Coronary artery (tissue), 2 donors: ENCODE measurements at regions not wholly inside any gene's neighbourhood (a gene's known extent, or its start where the extent isn't known, plus 50 kb on each side); places are given as distances from the start of the nearest gene placed in this dataset.

ENCODE experiments used
- DNase-seq: peaks from one replicate; pipeline ENCODE4 v3.0.0-alpha.2; 2017; ENCODE audit warnings: low spot score
- H3K27ac ChIP-seq, 2 donors: fragments of 200-600 bp; sonication (generic); one replicate each; pipeline ENCODE4 v1.5.1; 2016 to 2019
- H3K4me3 ChIP-seq: fragments of 200-600 bp; sonication (generic); 2 replicates; pipeline ENCODE4 v1.5.1; 2016; ENCODE audit warnings: mild to moderate bottlenecking, moderate library complexity
- TF ChIP-seq, protein P1 (sequence below): fragments of 200-600 bp; sonication (generic); IDR thresholded peaks from one replicate; pipeline ENCODE4 v1.5.1; 2019; ENCODE audit warnings: antibody characterized with exemption

DNA sequence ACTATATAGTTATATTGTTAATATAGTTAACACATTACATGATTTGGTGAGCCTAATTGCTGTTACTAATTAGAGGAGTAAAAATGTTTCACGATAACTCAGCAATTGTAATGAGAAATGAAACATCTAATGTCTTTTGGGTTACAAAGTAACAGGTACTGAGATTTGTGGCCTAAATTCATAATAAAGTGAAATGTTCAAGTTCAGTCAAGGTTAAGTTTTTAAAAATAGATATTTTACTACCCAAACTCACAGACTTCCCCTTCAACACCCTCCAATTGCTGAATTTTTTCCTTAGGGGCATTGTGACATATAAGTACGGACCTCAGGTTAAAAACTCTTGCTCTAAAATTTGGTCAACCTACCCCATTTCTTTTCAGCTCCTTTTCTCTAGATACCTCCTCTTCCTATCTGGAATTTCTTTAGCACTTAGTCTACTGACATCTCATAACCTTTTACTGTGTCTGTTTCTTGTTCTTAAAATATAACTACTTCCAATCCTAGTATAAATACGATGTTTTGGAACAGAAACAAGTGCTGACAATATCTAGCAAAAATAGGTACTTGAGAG is 112.3 kb upstream of the PRSS16 start:
- no peak overlapping the region for H3K27ac ChIP-seq

DNA sequence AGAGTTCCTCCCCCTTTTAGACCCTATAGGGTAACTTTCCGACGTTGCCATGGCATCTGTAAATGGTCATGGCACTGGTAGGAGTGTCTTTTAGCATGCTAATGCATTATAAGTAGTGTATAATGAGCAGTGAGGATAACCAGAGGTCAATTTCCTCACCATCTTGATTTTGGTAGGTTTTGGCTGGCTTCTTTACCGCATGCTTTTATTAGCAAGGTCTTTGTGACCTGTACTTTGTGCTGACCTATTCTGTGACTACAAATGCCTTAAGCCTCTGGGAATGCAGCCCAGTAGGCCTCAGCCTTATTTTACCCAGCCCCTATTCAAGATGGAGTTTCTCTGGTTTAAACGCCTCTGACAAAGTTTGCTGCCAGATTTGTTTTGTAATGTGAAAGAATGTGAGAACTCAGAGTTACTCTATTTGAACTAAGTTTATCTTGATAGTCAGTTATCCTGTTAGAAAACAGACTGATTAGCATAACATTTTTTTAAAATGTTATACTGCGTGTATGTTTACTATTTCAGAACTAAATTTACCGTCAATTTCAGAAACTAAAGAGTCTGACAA is 111.3 kb upstream of the PRSS16 start:
- DNase-seq: no peak
- Histone ChIP-seq H3K27ac (no peak overlapping the region), H3K4me3 (no peak overlapping the region)
- TF ChIP-seq, protein P1, sequence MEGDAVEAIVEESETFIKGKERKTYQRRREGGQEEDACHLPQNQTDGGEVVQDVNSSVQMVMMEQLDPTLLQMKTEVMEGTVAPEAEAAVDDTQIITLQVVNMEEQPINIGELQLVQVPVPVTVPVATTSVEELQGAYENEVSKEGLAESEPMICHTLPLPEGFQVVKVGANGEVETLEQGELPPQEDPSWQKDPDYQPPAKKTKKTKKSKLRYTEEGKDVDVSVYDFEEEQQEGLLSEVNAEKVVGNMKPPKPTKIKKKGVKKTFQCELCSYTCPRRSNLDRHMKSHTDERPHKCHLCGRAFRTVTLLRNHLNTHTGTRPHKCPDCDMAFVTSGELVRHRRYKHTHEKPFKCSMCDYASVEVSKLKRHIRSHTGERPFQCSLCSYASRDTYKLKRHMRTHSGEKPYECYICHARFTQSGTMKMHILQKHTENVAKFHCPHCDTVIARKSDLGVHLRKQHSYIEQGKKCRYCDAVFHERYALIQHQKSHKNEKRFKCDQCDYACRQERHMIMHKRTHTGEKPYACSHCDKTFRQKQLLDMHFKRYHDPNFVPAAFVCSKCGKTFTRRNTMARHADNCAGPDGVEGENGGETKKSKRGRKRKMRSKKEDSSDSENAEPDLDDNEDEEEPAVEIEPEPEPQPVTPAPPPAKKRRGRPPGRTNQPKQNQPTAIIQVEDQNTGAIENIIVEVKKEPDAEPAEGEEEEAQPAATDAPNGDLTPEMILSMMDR: no peak

More for the DNA sequence above, 112.3 kb upstream of the PRSS16 start:
- no peak for DNase-seq
- TF ChIP-seq, protein P1: no peak
- H3K4me3 ChIP-seq: no peak overlapping the region

DNA sequence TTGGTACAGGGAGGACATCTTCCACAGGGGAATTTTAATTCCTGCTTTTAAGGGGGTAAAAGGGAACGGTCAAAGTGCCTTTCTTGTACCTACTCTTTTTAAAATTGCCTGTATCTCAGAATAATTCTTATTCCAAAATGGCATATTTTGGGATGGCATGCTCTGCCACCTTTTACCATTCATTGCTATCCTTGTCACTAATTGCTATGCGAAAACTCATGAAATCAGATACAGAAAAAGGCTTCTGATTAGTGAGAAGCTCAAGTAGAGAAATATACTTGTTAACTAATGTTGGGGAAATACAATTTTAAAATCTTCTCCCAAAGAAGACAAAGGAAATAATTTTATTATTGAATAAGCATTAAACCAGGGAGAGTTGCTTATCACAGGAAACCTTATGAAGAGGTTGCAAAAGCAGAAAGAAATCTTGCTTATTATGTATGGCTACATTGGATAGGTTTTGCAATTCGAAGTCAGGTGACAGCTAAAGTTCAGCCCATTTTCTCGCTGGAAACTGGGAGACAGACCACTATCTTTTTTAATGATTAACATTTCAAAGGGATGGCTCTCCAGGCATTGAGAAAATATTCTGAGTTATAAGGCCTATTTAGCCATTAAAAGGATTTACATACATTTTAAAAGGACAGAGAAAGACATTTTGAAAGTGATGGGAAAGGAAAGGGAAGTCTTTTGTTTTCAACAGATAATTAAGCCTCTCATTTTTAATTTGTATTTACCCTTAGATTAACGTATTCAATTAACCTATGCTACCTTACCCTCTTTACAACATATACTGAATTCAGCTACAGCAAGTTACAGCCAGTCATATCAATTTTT is 110.3 kb upstream of the PRSS16 start:
- TF ChIP-seq, protein P1: no peak
- DNase-seq: no peak
- H3K27ac ChIP-seq: no peak overlapping the region
- H3K4me3 ChIP-seq: no peak overlapping the region

DNA sequence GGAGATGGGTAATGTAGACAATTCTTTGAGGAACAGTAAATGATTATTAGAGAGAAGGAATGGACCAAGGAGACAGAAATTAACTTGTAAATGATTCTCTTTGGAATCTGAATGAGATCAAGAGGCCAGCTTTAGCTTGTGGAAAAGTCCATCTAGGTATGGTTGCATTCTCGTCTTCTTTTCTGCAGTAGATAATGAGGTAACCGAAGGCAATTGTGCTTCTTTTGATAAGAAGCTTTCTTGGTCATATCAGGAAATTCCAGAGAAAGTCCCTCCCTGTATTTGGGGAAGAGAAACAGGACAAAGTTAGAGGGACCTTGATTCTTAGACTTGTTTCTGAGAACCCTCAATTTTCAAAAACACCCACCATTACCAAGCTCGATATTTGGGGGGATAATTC is 109.1 kb upstream of the PRSS16 start:
- TF ChIP-seq, protein P1: no peak
- Histone ChIP-seq H3K4me3 (no peak overlapping the region), H3K27ac (no peak overlapping the region)
- no peak for DNase-seq

DNA sequence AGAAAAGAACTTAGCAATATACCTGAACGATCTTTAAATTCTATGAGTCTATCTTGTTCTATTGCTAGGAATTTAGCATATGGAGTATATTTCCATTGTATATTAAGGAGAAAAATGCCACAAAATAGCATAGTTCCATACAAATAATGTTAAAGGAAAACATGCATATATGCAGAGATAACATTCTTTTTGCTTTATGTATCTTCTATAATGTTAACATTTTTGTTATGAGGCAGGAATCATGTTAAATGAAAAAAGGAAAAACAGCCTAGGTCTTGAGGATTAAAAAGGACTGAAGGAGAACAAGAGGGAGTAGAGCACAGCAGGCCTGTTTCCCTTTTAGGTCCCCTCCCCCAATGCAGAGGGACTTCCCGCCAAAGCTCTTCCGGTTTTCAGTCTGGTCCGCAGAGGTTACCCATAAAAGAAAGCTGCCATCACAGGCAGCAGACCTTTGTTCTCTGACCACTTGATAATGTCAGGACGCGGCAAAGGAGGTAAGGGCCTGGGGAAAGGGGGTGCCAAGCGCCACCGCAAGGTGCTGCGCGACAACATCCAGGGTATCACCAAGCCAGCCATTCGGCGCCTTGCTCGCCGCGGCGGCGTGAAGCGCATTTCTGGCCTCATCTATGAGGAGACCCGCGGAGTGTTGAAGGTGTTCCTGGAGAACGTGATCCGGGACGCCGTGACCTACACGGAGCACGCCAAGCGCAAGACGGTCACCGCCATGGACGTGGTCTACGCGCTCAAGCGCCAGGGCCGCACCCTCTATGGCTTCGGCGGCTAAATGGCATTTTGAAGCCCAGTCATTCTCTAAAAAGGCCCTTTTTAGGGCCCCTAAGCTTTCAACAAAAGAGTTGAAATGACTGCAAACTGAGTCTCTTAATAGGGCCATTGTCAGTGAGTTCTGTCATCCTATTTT is 108.4 kb upstream of the PRSS16 start:
- H3K27ac ChIP-seq: peak overlapping the region; percentile 54 to 84

More for the DNA sequence above, 108.4 kb upstream of the PRSS16 start:
- no peak for DNase-seq
- TF ChIP-seq, protein P1: no peak
- H3K4me3 ChIP-seq: peak overlapping the region; percentile 70
